GM23338 (cell line): ENCODE measurements at regions not wholly inside any gene's neighbourhood (a gene's known extent, or its start where the extent isn't known, plus 50 kb on each side); places are given as distances from the start of the nearest gene placed in this dataset.

ENCODE experiments used
- ATAC-seq: fragments of 200-7000 bp; cut with Tn5 transposase; 3 replicates; pipeline ENCODE4 v1.9.1; 2020
- DNase-seq: peaks from one replicate; pipeline ENCODE4 v3.0.0-alpha.2; 2015; ENCODE audit warnings: low spot score
- H2AFZ ChIP-seq: fragments of 200-600 bp; sonication (generic); 2 replicates; pipeline ENCODE4 v1.8.0; 2016; ENCODE audit warnings: antibody characterized with exemption, mild to moderate bottlenecking, moderate library complexity
- H3F3A ChIP-seq: fragments of 200-600 bp; sonication (generic); replicated peaks from 2 replicates; pipeline ENCODE4 v1.8.0; 2017; ENCODE audit warnings: antibody characterized with exemption, mixed run types, low read depth
- H3K27ac ChIP-seq: fragments of 200-600 bp; sonication (generic); 2 replicates; pipeline ENCODE4 v1.6.1; 2016; ENCODE audit warnings: low read depth
- H3K27me3 ChIP-seq: fragments of 200-600 bp; sonication (generic); 2 replicates; pipeline ENCODE4 v1.8.0; 2016; ENCODE audit warnings: mild to moderate bottlenecking, mixed run types, moderate library complexity; ENCODE audit not compliant: insufficient read depth
- H3K36me3 ChIP-seq: fragments of 200-600 bp; sonication (generic); 2 replicates; pipeline ENCODE4 v1.8.0; 2016; ENCODE audit warnings: mild to moderate bottlenecking; ENCODE audit not compliant: insufficient read depth
- H3K4me1 ChIP-seq: fragments of 200-600 bp; sonication (generic); 2 replicates; pipeline ENCODE4 v1.8.0; 2016; ENCODE audit warnings: mild to moderate bottlenecking, moderate library complexity; ENCODE audit not compliant: insufficient read depth
- H3K4me2 ChIP-seq: fragments of 200-600 bp; sonication (generic); 2 replicates; pipeline ENCODE4 v1.7.1; 2017; ENCODE audit warnings: mixed run types
- H3K4me3 ChIP-seq: fragments of 200-600 bp; sonication (generic); 2 replicates; pipeline ENCODE4 v1.6.1; 2016; ENCODE audit warnings: mixed run types
- H3K79me2 ChIP-seq: fragments of 200-600 bp; sonication (generic); replicated peaks from 2 replicates; pipeline ENCODE4 v1.8.0; 2017; ENCODE audit warnings: mild to moderate bottlenecking; ENCODE audit not compliant: insufficient read depth
- H3K9me2 ChIP-seq: fragments of 200-600 bp; sonication (generic); 2 replicates; pipeline ENCODE4 v1.8.0; 2017; ENCODE audit not compliant: insufficient read depth
- H4K20me1 ChIP-seq: fragments of 200-600 bp; sonication (generic); replicated peaks from 2 replicates; pipeline ENCODE4 v1.8.0; 2017; ENCODE audit warnings: mild to moderate bottlenecking; ENCODE audit not compliant: insufficient read depth
- H3K27ac Mint-ChIP-seq: 2 replicates; pipeline ENCODE4 v1.8.0; 2020; ENCODE audit warnings: inconsistent platforms, mild to moderate bottlenecking, moderate library complexity, mixed read lengths
- H3K27me3 Mint-ChIP-seq: 3 replicates; pipeline ENCODE4 v1.8.0; 2022; ENCODE audit warnings: low read depth, mild to moderate bottlenecking, moderate library complexity, mixed read lengths, inconsistent platforms; ENCODE audit not compliant: insufficient read depth, poor library complexity
- H3K36me3 Mint-ChIP-seq: 3 replicates; pipeline ENCODE4 v1.8.0; 2021; ENCODE audit warnings: low read depth, mild to moderate bottlenecking, inconsistent platforms, moderate library complexity, mixed read lengths
- H3K4me1 Mint-ChIP-seq: 3 replicates; pipeline ENCODE4 v1.8.0; 2020; ENCODE audit warnings: mild to moderate bottlenecking, inconsistent platforms, mixed read lengths
- H3K4me3 Mint-ChIP-seq: 3 replicates; pipeline ENCODE4 v1.8.0; 2021; ENCODE audit warnings: moderate library complexity, mild to moderate bottlenecking, inconsistent platforms, mixed read lengths
- H3K9me3 Mint-ChIP-seq: 3 replicates; pipeline ENCODE4 v1.8.0; 2020; ENCODE audit warnings: moderate library complexity, mild to moderate bottlenecking, inconsistent platforms, mixed read lengths
- CREB1 ChIP-seq: fragments of 250-450 bp; sonication (Bioruptor Pico); IDR thresholded peaks from 2 replicates; pipeline ENCODE4 v1.5.0; 2020; ENCODE audit warnings: low read depth, mild to moderate bottlenecking, moderate library complexity
- EZH2 ChIP-seq: fragments of 200-600 bp; sonication (generic); IDR thresholded peaks from one replicate; pipeline ENCODE4 v1.8.0; 2017; ENCODE audit warnings: antibody characterized with exemption, mild to moderate bottlenecking, low read depth; ENCODE audit not compliant: unreplicated experiment
- EZH2phosphoT487 ChIP-seq: fragments of 200-600 bp; sonication (generic); IDR thresholded peaks from one replicate; pipeline ENCODE4 v1.8.1; 2018; ENCODE audit warnings: antibody characterized with exemption; ENCODE audit not compliant: unreplicated experiment
- JUNB ChIP-seq: IDR thresholded peaks from one replicate; pipeline ENCODE4 v1.6.1; 2016; ENCODE audit warnings: antibody characterized with exemption; ENCODE audit not compliant: unreplicated experiment
- NANOG ChIP-seq: IDR thresholded peaks from 2 replicates; pipeline ENCODE4 v1.6.1; 2016; ENCODE audit warnings: antibody characterized with exemption, borderline replicate concordance
- POLR2AphosphoS5 ChIP-seq: IDR thresholded peaks from 2 replicates; pipeline ENCODE4 v1.6.1; 2016; ENCODE audit warnings: antibody characterized with exemption, low read depth
- STAT1 ChIP-seq: IDR thresholded peaks from one replicate; pipeline ENCODE4 v1.6.1; 2016; ENCODE audit warnings: antibody characterized with exemption; ENCODE audit not compliant: unreplicated experiment
- ZNF114 ChIP-seq: fragments of 250-450 bp; sonication (Bioruptor Pico); IDR thresholded peaks from 2 replicates; pipeline ENCODE4 v1.5.0; 2020; ENCODE audit warnings: mild to moderate bottlenecking, moderate library complexity
- ZNF331 ChIP-seq: fragments of 250-450 bp; sonication (Bioruptor Pico); IDR thresholded peaks from 2 replicates; pipeline ENCODE4 v1.5.0; 2020; ENCODE audit warnings: low read depth, mild to moderate bottlenecking, moderate library complexity
- TF ChIP-seq, protein P1 (sequence below): IDR thresholded peaks from 2 replicates; pipeline ENCODE4 v1.6.1; 2016; ENCODE audit warnings: antibody characterized with exemption
- TF ChIP-seq, protein P2 (sequence below), 2 experiments: fragments of 200-600 bp in 1 of 2; sonication (generic) in 1 of 2; conservative IDR thresholded peaks; 2 replicates each; pipeline versions ENCODE4 v1.5.1 to v1.6.1; 2016 to 2017; ENCODE audit warnings: antibody characterized with exemption in 2 of 2, low read depth in 2 of 2, mild to moderate bottlenecking in 2 of 2, moderate library complexity in 1 of 2
- TF ChIP-seq, protein P3 (sequence below): fragments of 250-450 bp; sonication (Bioruptor Pico); IDR thresholded peaks from 2 replicates; pipeline ENCODE4 v1.5.0; 2020; ENCODE audit warnings: mild to moderate bottlenecking, moderate library complexity
- TF ChIP-seq, protein P4 (sequence below): IDR thresholded peaks from one replicate; pipeline ENCODE4 v1.6.1; 2018; ENCODE audit warnings: antibody characterized with exemption; ENCODE audit not compliant: unreplicated experiment

DNA sequence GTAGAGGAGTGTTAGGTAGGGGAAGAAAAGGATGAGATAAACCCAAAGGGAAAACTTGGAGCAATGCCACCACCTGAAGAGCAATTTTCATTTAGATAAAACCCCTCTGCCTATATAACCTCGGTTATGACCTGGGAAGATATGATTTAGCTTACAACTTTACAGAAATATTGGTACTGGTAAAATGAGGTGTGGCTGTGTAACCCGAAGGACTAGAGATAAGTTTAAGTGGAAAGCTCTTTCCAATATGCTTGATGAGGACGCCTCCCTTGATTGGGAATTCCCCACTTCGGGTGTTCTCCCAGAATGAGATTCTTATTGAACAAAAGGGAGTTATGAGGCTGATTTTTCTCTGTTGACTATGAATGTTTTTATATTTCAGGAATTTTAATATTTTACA is 109.5 kb upstream of the CDK6 start:
- no peaks in the 10 kb centered on the region for H3F3A ChIP-seq
- H3K27ac Mint-ChIP-seq: no peak overlapping the region
- no peak overlapping the region for H3K4me3 ChIP-seq
- no peaks in the 10 kb centered on the region for H3K9me3 Mint-ChIP-seq
- peaks cover 2% of the 10 kb centered on the region for H3K27me3 Mint-ChIP-seq
- no peaks in the 10 kb centered on the region for H3K27me3 ChIP-seq
- ATAC-seq: no peak
- H2AFZ ChIP-seq: no peak overlapping the region
- H3K27ac ChIP-seq: no peak overlapping the region
- no peaks in the 10 kb centered on the region for H3K36me3 Mint-ChIP-seq
- H3K4me1 ChIP-seq: no peaks in the 10 kb centered on the region
- H3K36me3 ChIP-seq: no peaks in the 10 kb centered on the region
- H3K4me3 Mint-ChIP-seq: no peak overlapping the region
- no peaks in the 10 kb centered on the region for H3K79me2 ChIP-seq
- H3K4me2 ChIP-seq: no peak overlapping the region
- H3K4me1 Mint-ChIP-seq: no peaks in the 10 kb centered on the region
- no peak for DNase-seq
- TF ChIP-seq, protein P1, sequence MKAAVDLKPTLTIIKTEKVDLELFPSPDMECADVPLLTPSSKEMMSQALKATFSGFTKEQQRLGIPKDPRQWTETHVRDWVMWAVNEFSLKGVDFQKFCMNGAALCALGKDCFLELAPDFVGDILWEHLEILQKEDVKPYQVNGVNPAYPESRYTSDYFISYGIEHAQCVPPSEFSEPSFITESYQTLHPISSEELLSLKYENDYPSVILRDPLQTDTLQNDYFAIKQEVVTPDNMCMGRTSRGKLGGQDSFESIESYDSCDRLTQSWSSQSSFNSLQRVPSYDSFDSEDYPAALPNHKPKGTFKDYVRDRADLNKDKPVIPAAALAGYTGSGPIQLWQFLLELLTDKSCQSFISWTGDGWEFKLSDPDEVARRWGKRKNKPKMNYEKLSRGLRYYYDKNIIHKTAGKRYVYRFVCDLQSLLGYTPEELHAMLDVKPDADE: no peak
- TF ChIP-seq, protein P2, sequence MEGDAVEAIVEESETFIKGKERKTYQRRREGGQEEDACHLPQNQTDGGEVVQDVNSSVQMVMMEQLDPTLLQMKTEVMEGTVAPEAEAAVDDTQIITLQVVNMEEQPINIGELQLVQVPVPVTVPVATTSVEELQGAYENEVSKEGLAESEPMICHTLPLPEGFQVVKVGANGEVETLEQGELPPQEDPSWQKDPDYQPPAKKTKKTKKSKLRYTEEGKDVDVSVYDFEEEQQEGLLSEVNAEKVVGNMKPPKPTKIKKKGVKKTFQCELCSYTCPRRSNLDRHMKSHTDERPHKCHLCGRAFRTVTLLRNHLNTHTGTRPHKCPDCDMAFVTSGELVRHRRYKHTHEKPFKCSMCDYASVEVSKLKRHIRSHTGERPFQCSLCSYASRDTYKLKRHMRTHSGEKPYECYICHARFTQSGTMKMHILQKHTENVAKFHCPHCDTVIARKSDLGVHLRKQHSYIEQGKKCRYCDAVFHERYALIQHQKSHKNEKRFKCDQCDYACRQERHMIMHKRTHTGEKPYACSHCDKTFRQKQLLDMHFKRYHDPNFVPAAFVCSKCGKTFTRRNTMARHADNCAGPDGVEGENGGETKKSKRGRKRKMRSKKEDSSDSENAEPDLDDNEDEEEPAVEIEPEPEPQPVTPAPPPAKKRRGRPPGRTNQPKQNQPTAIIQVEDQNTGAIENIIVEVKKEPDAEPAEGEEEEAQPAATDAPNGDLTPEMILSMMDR (conservative IDR thresholded peaks at IDR 0.05; ENCODE audit: low read depth in 2 of 2): no peak
- no peak for TF ChIP-seq JUNB
- TF ChIP-seq POLR2AphosphoS5: no peak
- TF ChIP-seq, protein P3, sequence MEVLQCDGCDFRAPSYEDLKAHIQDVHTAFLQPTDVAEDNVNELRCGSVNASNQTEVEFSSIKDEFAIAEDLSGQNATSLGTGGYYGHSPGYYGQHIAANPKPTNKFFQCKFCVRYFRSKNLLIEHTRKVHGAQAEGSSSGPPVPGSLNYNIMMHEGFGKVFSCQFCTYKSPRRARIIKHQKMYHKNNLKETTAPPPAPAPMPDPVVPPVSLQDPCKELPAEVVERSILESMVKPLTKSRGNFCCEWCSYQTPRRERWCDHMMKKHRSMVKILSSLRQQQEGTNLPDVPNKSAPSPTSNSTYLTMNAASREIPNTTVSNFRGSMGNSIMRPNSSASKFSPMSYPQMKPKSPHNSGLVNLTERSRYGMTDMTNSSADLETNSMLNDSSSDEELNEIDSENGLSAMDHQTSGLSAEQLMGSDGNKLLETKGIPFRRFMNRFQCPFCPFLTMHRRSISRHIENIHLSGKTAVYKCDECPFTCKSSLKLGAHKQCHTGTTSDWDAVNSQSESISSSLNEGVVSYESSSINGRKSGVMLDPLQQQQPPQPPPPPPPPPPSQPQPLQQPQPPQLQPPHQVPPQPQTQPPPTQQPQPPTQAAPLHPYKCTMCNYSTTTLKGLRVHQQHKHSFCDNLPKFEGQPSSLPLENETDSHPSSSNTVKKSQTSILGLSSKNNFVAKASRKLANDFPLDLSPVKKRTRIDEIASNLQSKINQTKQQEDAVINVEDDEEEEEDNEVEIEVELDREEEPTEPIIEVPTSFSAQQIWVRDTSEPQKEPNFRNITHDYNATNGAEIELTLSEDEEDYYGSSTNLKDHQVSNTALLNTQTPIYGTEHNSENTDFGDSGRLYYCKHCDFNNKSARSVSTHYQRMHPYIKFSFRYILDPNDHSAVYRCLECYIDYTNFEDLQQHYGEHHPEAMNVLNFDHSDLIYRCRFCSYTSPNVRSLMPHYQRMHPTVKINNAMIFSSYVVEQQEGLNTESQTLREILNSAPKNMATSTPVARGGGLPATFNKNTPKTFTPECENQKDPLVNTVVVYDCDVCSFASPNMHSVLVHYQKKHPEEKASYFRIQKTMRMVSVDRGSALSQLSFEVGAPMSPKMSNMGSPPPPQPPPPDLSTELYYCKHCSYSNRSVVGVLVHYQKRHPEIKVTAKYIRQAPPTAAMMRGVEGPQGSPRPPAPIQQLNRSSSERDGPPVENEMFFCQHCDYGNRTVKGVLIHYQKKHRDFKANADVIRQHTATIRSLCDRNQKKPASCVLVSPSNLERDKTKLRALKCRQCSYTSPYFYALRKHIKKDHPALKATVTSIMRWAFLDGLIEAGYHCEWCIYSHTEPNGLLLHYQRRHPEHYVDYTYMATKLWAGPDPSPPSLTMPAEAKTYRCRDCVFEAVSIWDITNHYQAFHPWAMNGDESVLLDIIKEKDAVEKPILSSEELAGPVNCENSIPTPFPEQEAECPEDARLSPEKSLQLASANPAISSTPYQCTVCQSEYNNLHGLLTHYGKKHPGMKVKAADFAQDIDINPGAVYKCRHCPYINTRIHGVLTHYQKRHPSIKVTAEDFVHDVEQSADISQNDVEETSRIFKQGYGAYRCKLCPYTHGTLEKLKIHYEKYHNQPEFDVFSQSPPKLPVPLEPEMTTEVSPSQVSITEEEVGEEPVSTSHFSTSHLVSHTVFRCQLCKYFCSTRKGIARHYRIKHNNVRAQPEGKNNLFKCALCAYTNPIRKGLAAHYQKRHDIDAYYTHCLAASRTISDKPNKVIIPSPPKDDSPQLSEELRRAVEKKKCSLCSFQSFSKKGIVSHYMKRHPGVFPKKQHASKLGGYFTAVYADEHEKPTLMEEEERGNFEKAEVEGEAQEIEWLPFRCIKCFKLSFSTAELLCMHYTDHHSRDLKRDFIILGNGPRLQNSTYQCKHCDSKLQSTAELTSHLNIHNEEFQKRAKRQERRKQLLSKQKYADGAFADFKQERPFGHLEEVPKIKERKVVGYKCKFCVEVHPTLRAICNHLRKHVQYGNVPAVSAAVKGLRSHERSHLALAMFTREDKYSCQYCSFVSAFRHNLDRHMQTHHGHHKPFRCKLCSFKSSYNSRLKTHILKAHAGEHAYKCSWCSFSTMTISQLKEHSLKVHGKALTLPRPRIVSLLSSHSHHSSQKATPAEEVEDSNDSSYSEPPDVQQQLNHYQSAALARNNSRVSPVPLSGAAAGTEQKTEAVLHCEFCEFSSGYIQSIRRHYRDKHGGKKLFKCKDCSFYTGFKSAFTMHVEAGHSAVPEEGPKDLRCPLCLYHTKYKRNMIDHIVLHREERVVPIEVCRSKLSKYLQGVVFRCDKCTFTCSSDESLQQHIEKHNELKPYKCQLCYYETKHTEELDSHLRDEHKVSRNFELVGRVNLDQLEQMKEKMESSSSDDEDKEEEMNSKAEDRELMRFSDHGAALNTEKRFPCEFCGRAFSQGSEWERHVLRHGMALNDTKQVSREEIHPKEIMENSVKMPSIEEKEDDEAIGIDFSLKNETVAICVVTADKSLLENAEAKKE (CRISPR knock-in tag): no peak
- no peak for TF ChIP-seq ZNF331 (CRISPR knock-in tag)
- TF ChIP-seq STAT1: no peak
- TF ChIP-seq, protein P4, sequence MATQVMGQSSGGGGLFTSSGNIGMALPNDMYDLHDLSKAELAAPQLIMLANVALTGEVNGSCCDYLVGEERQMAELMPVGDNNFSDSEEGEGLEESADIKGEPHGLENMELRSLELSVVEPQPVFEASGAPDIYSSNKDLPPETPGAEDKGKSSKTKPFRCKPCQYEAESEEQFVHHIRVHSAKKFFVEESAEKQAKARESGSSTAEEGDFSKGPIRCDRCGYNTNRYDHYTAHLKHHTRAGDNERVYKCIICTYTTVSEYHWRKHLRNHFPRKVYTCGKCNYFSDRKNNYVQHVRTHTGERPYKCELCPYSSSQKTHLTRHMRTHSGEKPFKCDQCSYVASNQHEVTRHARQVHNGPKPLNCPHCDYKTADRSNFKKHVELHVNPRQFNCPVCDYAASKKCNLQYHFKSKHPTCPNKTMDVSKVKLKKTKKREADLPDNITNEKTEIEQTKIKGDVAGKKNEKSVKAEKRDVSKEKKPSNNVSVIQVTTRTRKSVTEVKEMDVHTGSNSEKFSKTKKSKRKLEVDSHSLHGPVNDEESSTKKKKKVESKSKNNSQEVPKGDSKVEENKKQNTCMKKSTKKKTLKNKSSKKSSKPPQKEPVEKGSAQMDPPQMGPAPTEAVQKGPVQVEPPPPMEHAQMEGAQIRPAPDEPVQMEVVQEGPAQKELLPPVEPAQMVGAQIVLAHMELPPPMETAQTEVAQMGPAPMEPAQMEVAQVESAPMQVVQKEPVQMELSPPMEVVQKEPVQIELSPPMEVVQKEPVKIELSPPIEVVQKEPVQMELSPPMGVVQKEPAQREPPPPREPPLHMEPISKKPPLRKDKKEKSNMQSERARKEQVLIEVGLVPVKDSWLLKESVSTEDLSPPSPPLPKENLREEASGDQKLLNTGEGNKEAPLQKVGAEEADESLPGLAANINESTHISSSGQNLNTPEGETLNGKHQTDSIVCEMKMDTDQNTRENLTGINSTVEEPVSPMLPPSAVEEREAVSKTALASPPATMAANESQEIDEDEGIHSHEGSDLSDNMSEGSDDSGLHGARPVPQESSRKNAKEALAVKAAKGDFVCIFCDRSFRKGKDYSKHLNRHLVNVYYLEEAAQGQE: no peak
- TF ChIP-seq ZNF114: no peak
- no peak for TF ChIP-seq EZH2
- no peak for TF ChIP-seq NANOG
- no peak for TF ChIP-seq EZH2phosphoT487
- no peak for TF ChIP-seq CREB1
- 0 out of 2 replicates have a peak, but pooled peaks cover 4% of the 10 kb centered on the region for H3K9me2 ChIP-seq
- H4K20me1 ChIP-seq: no peaks in the 10 kb centered on the region
